GM12878 (cell line): ENCODE measurements at regions not wholly inside any gene's neighbourhood (a gene's known extent, or its start where the extent isn't known, plus 50 kb on each side); places are given as distances from the start of the nearest gene placed in this dataset.

Experiments
- BCL3 ChIP-seq: IDR thresholded peaks from 2 replicates; pipeline ENCODE4 v1.6.1; 2011; ENCODE audit warnings: borderline replicate concordance, low read depth, mild to moderate bottlenecking, moderate library complexity, low read length; ENCODE audit not compliant: insufficient read depth, poor library complexity, severe bottlenecking
- CTCF ChIP-seq, 3 experiments: IDR thresholded peaks in 2 of 3; conservative IDR thresholded peaks in 1 of 3; 2 replicates each; pipeline ENCODE4 v1.5.1; 2011; ENCODE audit warnings: low read depth in 3 of 3, low read length in 3 of 3, mild to moderate bottlenecking in 3 of 3, control low read depth in 2 of 3, moderate library complexity in 2 of 3, inconsistent platforms in 1 of 3, mixed read lengths in 1 of 3; ENCODE audit not compliant: control insufficient read depth in 2 of 3, insufficient read depth in 1 of 3; ENCODE audit errors: extremely low read depth in 1 of 3
- EP300 ChIP-seq, 2 experiments: fragments of 150-350 bp in 1 of 2; IDR thresholded peaks; 2 replicates each; pipeline ENCODE4 v1.6.1; 2011 to 2012; ENCODE audit warnings: low read depth in 2 of 2, low read length in 2 of 2, borderline replicate concordance in 1 of 2, improper control_type of control experiment in 1 of 2, inconsistent platforms in 1 of 2; ENCODE audit not compliant: control insufficient read depth in 1 of 2
- ZNF217 ChIP-seq: fragments of 450-650 bp; IDR thresholded peaks from 2 replicates; pipeline ENCODE4 v1.6.1; 2017; ENCODE audit warnings: antibody characterized with exemption, mild to moderate bottlenecking

DNA sequence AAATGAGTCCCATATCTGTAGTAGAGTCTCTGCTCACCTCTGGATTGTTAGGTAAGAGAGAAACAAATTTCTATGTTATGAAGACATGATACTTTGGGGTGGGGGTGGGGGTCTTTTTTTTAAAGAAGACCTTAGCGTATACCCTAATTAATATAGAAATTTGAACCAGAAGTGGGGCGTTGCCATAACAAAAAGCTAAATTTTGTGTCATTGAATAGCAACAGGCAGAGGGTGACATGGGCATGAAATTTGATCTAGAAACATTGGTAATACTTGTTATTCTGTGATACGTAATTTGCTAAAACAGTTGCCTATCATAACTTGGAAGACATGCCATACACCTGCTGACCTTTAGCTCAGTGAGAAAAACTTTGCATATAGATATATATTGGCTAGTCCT is 92.3 kb upstream of the SLC38A2 start:
- TF ChIP-seq CTCF (IDR thresholded peaks at IDR 0.05 in 2 of 3, conservative IDR thresholded peaks at IDR 0.05 in 1 of 3; ENCODE audit: control insufficient read depth in 2 of 3, extremely low read depth in 1 of 3, insufficient read depth in 1 of 3, low read depth in 3 of 3, low read length in 3 of 3) (no peak), ZNF217 (no peak), BCL3 (no peak), EP300 (IDR thresholded peaks at IDR 0.05; ENCODE audit: borderline replicate concordance in 1 of 2, control insufficient read depth in 1 of 2, low read depth in 2 of 2, low read length in 2 of 2) (no peak)
